ENCODE measurements at regions not wholly inside any gene's neighbourhood (a gene's known extent, or its start where the extent isn't known, plus 50 kb on each side); places are given as distances from the start of the nearest gene placed in this dataset.

DNA sequence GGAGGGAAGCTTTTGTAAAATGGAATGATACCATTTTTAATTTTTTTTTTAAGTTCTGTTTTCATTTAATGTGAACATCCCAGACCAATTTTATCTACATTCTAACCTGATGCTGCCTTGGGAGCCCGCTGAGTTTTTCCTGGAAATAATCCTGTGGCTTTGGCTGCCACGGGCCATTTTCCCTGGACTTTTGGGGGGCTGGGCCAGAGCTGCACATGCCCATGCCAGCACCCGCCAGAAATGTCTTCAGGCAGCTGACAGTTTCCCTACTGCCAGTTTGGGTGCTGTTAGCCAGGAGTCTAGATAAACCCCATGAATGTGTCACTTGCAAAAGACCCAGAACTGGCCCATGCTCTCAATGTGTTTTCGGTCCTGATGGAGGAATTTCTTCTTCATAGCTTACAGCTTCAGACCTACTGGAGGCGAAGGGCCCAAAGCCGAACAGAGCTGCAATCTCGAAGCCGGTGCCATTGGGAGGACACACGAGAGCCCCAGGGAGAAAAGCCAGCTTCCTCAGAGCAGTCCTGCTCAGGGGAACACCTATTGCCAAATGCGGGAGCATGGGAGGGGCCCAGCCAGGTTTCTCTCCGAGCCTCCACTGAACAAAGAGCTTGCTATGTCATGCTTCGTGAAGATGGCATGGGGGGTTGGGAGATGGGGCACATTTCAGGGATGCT, 444.2 kb upstream of the MKI67 start:
- H3K36me3 ChIP-seq: no peaks in the 10 kb centered on the region
- H3K9me3 ChIP-seq: peaks cover 0 to 7% (median 0%) of the 10 kb centered on the region in 3 donors
- H3K4me3 ChIP-seq: no peak overlapping the region
- no peak for TF ChIP-seq POLR2A (IDR thresholded peaks at IDR 0.05)
- TF ChIP-seq, protein P1, sequence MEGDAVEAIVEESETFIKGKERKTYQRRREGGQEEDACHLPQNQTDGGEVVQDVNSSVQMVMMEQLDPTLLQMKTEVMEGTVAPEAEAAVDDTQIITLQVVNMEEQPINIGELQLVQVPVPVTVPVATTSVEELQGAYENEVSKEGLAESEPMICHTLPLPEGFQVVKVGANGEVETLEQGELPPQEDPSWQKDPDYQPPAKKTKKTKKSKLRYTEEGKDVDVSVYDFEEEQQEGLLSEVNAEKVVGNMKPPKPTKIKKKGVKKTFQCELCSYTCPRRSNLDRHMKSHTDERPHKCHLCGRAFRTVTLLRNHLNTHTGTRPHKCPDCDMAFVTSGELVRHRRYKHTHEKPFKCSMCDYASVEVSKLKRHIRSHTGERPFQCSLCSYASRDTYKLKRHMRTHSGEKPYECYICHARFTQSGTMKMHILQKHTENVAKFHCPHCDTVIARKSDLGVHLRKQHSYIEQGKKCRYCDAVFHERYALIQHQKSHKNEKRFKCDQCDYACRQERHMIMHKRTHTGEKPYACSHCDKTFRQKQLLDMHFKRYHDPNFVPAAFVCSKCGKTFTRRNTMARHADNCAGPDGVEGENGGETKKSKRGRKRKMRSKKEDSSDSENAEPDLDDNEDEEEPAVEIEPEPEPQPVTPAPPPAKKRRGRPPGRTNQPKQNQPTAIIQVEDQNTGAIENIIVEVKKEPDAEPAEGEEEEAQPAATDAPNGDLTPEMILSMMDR (IDR thresholded peaks at IDR 0.05): no peak
- no peak overlapping the region for H3K27ac ChIP-seq
- 44 to 80% methylated on average over 4 to 7 of the region's 12 CpGs for WGBS, 2 donors
- peaks cover 0 to 10% (median 0%) of the 10 kb centered on the region in 4 donors for H3K27me3 ChIP-seq
- DNase-seq: no peak
- H3K4me1 ChIP-seq: no peaks in the 10 kb centered on the region
- intact Hi-C loops (cut with DNase I): no loop called here

DNA sequence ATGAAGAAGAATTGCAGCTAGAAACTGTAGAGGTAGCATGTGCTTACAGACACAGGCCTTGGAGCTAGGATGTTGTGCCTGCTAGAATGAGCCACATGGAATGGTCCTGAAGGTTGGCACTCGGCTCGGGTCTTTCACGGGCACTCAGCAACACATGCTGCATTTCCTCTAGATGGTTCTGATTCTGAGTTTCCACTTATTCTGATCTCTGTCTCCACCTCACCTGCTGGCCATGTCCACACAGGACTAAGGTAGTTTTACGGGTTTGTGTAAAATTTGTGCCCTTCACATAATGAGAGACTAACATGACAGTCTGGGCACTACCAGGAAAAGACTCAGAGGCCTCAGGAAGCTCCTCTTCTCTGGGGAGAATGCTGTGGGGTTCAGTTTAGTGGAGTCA, 444.8 kb upstream of the MKI67 start:
- no peak overlapping the region for H3K27ac ChIP-seq
- H3K4me1 ChIP-seq: no peaks in the 10 kb centered on the region
- 76 to 83% methylated on average over 2 to 4 of the region's 4 CpGs for WGBS, 2 donors
- peaks cover 0 to 10% (median 0%) of the 10 kb centered on the region in 4 donors for H3K27me3 ChIP-seq
- H3K36me3 ChIP-seq: no peaks in the 10 kb centered on the region
- intact Hi-C loops (cut with DNase I): no loop called here
- H3K4me3 ChIP-seq: no peak overlapping the region
- DNase-seq: no peak
- H3K9me3 ChIP-seq: peaks cover 0 to 7% (median 0%) of the 10 kb centered on the region in 3 donors
- TF ChIP-seq, protein P1 (IDR thresholded peaks at IDR 0.05): no peak
- no peak for TF ChIP-seq POLR2A (IDR thresholded peaks at IDR 0.05)

DNA sequence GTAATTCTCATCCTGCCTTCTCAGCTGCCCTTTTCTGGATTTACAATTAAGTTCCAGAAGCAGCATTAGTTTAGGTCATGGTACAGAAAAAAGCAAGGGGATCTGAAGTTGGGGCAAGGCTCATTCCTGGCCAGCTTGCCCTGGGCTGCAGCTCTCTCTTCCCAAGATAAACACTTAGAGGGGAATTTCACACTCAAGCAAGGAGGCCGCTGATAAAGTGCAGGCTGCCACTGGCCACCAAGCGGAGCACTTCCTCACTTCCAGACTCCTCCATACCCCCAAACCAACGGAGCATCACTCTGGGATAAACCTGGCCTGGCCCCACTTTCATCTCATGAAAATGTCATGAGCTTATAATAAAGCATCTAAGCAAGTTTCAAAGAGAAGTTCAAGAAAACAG, 445.5 kb upstream of the MKI67 start:
- peaks cover 0 to 7% (median 0%) of the 10 kb centered on the region in 3 donors for H3K9me3 ChIP-seq
- no peaks in the 10 kb centered on the region for H3K36me3 ChIP-seq

DNA sequence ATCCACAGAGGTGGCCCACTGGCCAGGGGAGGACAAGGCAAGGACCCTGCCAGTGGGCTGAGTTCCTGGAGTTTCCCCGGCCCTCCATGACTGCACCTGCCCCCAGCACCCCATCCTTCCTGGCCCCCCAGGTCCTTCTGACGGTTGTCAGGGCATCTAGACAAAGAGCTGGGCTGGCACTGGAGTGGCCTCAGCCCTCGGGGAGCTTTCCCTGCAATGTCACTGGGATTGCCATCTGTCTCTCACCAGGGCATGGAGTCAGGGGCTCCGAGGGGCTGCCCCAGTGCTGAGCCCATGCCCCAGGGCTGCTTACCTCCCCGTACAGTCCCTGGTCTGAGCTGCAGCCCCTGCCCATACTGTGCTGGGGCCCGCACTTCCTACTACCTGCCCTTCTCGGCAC, 446.5 kb upstream of the MKI67 start:
- intact Hi-C loops (cut with DNase I): no loop called here
- H3K27me3 ChIP-seq: peaks cover 0 to 10% (median 0%) of the 10 kb centered on the region in 4 donors
- H3K36me3 ChIP-seq: no peaks in the 10 kb centered on the region
- peaks cover 0 to 7% (median 0%) of the 10 kb centered on the region in 3 donors for H3K9me3 ChIP-seq
- 20% methylated on average over 1 of the region's 7 CpGs; no CpG with 5 or more reads in 1 of the 2 donors for WGBS, 2 donors
- no peaks in the 10 kb centered on the region for H3K4me1 ChIP-seq
- no peak overlapping the region for H3K4me3 ChIP-seq
- TF ChIP-seq, protein P1 (IDR thresholded peaks at IDR 0.05): no peak
- TF ChIP-seq POLR2A (IDR thresholded peaks at IDR 0.05): no peak
- no peak overlapping the region for H3K27ac ChIP-seq
- no peak for DNase-seq

More for the DNA sequence above, 445.5 kb upstream of the MKI67 start:
- 56 to 70% methylated on average over 3 of the region's 3 CpGs for WGBS, 2 donors
- TF ChIP-seq, protein P1 (IDR thresholded peaks at IDR 0.05): no peak
- no peak for TF ChIP-seq POLR2A (IDR thresholded peaks at IDR 0.05)
- intact Hi-C loops (cut with DNase I): no loop called here
- H3K4me3 ChIP-seq: no peak overlapping the region
- H3K27ac ChIP-seq: no peak overlapping the region
- peaks cover 0 to 10% (median 0%) of the 10 kb centered on the region in 4 donors for H3K27me3 ChIP-seq
- H3K4me1 ChIP-seq: no peaks in the 10 kb centered on the region
- no peak for DNase-seq

DNA sequence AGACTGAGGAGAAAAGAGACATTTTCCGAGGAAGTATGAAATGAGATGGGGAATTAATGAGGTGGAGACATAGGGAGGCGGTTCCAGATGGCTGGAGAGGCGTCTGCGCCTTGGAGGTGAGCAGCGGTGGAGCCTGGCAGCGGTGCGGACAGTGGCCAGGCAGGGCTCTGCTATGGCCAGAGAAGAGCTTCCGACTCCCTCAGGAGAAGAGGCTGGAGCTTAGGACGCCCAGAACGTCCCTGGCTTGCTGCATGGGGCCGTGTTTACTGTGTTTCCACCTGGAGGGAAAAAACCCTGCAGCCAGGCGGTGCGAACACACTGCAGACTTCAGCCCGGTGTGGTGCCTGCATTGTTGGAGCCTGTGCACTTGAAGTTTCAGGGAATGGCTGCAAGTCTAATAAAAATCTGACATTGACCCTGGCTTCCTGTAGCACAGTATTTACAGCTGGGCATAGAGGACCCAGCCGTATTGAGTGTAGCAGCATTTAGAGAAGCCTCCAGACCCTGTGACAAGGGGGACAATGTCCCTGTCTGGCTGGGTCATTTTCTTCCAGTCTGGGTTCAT, 447.1 kb upstream of the MKI67 start:
- DNase-seq: no peak
- H3K9me3 ChIP-seq: peaks cover 0 to 7% (median 0%) of the 10 kb centered on the region in 3 donors
- no peak overlapping the region for H3K27ac ChIP-seq
- no peaks in the 10 kb centered on the region for H3K4me1 ChIP-seq
- no peaks in the 10 kb centered on the region for H3K36me3 ChIP-seq
- intact Hi-C loops (cut with DNase I): no loop called here
- H3K27me3 ChIP-seq: peaks cover 0 to 10% (median 0%) of the 10 kb centered on the region in 4 donors
- TF ChIP-seq POLR2A (IDR thresholded peaks at IDR 0.05): no peak
- TF ChIP-seq, protein P1 (IDR thresholded peaks at IDR 0.05): no peak
- no peak overlapping the region for H3K4me3 ChIP-seq
- 75 to 89% methylated on average over 11 to 14 of the region's 15 CpGs for WGBS, 2 donors
